DMS153 treated with DMSO at 0.1 percent for 48 hours (cell line): ENCODE measurements at regions not wholly inside any gene's neighbourhood (a gene's known extent, or its start where the extent isn't known, plus 50 kb on each side); places are given as distances from the start of the nearest gene placed in this dataset.
A peak's percentile ranks its signal among the peaks of the same experiment; 100 is the strongest.
"Not testable (repeated sequence)": the region's sequence is repeated elsewhere in the genome, so short reads cannot be mapped to it uniquely, and the experiment has no call there.

Experiments used
- DNase-seq: peaks from one replicate; lab custom pipeline; 2025; ENCODE audit not compliant: unreplicated experiment; lab: John Stamatoyannopoulos, UW

- DNase-seq = not testable (repeated sequence)
Measured at GRCh38 chr10:61818251-61818650, 83.2 kb upstream of the ARID5B start.

GRCh38 chr10:61819208-61819607 is 82.3 kb upstream of the ARID5B start:
- DNase-seq = no peak

GRCh38 chr10:61821153-61821552 is 80.3 kb upstream of the ARID5B start:
- no peak for DNase-seq

DNA sequence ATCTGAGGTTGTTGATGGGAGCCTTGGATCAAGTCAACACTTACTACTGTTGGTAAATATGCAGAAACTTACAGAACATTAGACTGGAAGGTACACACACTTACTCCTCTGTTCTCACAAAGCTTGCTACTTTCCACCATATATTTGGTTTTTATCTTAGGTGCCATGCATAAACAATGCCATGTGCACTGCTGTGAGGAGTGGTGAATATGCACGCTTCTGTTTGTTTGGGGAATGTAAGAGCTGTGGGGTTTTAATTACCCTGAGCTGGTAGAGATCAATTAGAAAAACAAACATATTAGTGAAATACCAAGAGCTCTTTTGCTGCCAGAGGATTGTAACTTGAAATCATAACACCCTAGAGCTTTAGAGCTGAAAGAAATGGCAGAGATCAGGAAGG is 79.8 kb upstream of the ARID5B start:
- no peak for DNase-seq

GRCh38 chr10:61822096-61822495 is 79.4 kb upstream of the ARID5B start:
- DNase-seq = no peak

DNA sequence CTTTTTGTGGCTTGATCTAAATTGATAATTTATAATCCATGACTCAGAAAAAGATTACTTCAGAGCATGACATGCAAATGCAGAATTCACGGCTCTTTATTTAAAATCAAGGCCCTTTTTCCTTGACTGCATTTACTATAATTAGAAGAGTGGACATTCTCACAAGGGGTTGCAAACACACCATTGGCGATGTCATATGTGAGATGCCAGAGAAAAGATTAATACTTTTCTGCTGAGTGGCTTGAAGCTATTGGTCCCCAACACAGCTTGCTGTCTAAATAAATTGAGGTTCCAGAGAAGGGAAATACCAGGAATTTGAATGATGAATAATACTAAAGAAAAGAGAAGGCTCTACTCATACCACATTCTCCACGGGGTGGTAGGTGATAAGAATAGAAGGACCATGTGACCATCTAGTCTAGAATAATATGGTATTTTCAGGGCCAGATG is 78.7 kb upstream of the ARID5B start:
- no peak for DNase-seq

DNA sequence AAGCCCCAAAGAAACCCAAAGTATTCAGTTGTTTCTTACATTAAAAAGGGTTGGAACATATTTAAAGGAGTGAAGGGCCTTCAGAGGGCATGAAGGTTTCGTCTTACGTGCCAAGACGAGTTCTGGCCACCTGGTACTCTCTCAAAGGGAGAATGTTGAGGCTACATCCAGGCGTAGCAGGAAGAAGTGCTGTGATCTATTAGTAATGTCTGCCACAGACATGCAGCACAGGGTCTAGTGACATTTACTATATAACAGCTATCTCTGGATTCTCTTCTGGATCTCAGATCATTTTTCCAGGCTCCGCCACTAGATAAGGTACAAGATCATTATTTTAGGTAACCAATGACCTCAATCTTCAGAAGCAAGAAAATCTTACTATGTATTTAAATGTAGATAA is 76.5 kb upstream of the ARID5B start:
- DNase-seq = no peak

GRCh38 chr10:61825628-61826027 is 75.9 kb upstream of the ARID5B start:
- no peak for DNase-seq

GRCh38 chr10:61828034-61828433 is 73.5 kb upstream of the ARID5B start:
- DNase-seq = no peak

DNA sequence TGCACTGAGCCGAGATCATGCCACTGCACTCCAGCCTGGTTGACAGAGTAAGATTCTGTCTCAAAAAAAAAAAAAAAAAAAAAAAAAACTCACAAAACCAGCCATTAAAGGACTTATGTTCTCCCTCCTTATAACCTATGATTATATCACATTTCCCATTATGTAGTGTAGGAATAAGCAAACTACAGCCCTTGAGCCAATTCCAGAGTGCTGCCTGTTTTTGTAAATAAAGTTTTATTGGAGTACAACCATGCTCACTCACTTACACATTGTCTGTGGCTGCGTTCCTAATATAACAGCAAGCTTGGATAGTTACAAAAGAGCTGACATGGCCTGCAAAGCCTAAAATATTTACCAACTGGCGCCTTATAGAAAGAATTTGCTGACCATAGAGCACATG is 72.7 kb upstream of the ARID5B start:
- DNase-seq = no peak

GRCh38 chr10:61830072-61830845 is 71.2 kb upstream of the ARID5B start:
- no peak for DNase-seq

- no peak for DNase-seq
Measured at GRCh38 chr10:61830846-61831273, 70.6 kb upstream of the ARID5B start.

- DNase-seq = no peak
Measured at GRCh38 chr10:61832866-61833481, 68.5 kb upstream of the ARID5B start.

DNA sequence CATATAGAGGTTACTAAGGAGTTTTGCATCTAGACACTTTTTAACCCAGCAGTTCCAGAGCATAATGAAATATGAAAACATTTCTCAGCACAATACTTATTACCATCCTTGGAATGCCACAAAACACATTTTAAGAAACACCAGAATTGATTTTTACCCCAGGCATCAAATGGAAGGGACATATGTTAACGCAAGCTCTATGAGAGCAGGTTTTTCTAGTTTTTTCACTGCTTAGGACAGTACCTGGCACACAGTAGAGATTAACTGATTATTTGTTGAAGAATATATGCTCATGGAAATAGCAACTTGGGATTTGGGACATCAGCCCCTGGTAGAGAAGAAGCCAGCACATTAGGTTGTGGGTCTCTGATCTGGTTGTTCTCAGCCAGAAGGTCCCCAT is 67.0 kb upstream of the ARID5B start:
- DNase-seq = no peak

GRCh38 chr10:61835069-61835945 is 66.2 kb upstream of the ARID5B start:
- DNase-seq = peak; percentile 17

- no peak for DNase-seq
Measured at GRCh38 chr10:61835946-61836887, 65.3 kb upstream of the ARID5B start.

GRCh38 chr10:61836888-61837754 is 64.4 kb upstream of the ARID5B start:
- DNase-seq = peak; percentile 18

DNA sequence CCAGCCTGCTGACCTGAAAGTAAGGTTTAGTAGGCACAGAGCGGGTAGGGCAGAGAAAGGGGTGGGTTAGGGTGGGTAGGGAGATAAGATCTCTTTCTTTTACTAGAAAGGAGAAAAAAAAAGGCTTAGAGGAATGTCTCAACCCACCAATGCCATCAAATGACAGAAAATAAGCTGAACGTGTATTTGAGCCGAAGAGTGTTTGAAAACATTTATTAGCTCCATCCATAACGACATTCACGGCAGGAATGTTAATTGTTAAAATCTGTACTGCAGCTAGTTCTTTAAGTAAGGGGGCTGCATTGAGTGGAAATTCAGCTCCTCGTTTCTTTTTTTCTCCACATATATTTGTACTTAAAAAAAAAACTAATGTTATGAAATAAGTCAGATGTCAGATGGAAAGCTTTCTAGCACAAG is 63.7 kb upstream of the ARID5B start:
- no peak for DNase-seq

DNA sequence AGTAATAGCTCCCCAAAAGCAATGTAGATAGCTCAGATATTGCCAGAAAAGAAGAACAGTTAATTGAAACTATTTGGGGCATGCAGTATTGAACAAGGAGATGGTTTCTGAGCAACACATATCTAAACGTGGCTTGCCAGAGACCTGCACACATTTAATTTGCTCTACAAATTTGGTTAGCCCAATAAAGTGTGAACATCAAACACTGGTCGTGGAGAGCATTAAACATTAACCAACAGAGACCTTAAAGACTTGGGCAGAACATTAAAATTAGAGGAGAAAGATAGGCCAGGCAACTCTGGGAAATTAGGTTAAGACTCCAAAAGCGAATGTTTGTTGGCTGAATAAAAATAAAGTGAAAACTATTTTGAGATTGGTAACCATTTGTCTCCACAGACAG is 61.6 kb upstream of the ARID5B start:
- no peak for DNase-seq

- no peak for DNase-seq
Measured at GRCh38 chr10:61840403-61840802, 61.1 kb upstream of the ARID5B start.
